ENCODE measurements at regions not wholly inside any gene's neighbourhood (a gene's known extent, or its start where the extent isn't known, plus 50 kb on each side); places are given as distances from the start of the nearest gene placed in this dataset.

DNA sequence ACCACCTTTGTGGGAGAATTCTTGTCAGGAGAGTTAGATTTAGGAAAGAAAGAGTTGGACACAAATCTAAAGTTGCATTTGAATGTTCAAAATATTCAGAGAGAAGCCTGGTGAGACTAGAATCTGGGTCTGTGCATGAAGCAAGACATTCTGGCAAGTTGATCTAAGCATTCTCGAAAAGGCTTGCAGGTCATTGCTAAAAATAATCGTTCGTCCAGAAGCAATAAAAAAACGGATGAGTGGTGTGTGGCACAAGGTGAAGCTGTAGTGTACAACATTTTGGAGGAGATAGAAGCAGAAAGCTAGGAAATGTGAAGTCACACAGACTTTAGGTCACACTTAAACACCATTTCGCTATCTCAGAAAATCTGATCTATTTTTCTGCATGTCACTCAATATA lies 114.9 kb upstream of the IFNGR1 start:
- H3K9me3 ChIP-seq, result no peaks in the 10 kb centered on the region
- H3K27me3 ChIP-seq, result peaks cover 0 to 3% (median 0%) of the 10 kb centered on the region in 7 donors
- intact Hi-C loops (cut with DNase I), result loop anchor here in 1 of 10 donors (10.0 kb wide), 1 partner anchor 81 kb away; no protein-coding TSS in a partner anchor
- no peak overlapping the region for H3K4me3 ChIP-seq
- TF ChIP-seq, protein P1, sequence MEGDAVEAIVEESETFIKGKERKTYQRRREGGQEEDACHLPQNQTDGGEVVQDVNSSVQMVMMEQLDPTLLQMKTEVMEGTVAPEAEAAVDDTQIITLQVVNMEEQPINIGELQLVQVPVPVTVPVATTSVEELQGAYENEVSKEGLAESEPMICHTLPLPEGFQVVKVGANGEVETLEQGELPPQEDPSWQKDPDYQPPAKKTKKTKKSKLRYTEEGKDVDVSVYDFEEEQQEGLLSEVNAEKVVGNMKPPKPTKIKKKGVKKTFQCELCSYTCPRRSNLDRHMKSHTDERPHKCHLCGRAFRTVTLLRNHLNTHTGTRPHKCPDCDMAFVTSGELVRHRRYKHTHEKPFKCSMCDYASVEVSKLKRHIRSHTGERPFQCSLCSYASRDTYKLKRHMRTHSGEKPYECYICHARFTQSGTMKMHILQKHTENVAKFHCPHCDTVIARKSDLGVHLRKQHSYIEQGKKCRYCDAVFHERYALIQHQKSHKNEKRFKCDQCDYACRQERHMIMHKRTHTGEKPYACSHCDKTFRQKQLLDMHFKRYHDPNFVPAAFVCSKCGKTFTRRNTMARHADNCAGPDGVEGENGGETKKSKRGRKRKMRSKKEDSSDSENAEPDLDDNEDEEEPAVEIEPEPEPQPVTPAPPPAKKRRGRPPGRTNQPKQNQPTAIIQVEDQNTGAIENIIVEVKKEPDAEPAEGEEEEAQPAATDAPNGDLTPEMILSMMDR (IDR thresholded peaks at IDR 0.05), result no peak
- ATAC-seq (peak in 7 of 8 donors; percentile 28 to 88 (median 72)), DNase-seq (no peak)
- H3K4me1 ChIP-seq, result peaks cover 0 to 11% (median 0%) of the 10 kb centered on the region in 9 donors
- 52 to 55% methylated on average over 5 of the region's 5 CpGs for WGBS, 2 donors
- H3K27ac ChIP-seq, result no peak overlapping the region
- no peaks in the 10 kb centered on the region for H3K36me3 ChIP-seq

DNA sequence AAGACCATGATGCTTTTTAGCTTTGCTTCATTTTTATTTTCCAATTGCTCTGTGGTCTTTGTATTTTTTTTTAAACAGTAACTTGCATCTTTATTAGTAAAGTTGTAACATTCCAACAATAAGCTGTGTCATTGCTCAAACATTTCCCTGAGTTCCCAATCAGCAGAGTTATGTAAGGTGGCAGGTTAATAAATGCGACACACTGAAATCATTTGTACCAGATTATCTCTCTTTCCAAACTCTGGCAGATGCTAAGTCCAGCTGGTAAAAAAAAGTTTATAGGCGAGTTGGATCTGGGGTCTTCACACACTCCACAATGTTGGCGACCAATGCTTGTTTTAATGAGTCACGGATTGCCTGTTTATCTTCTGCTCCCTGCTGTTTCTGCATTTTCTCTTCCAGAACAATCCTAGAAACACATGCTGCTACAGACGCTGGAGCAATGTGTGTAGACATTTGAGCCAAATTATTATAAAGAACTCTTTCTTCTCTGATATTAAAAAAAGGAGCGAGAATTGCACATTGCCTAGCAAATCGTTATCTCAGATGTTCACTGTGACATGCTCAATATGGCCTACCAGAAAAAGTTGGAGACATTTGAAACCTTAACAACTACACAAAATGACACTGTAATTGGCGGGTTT lies 113.6 kb upstream of the IFNGR1 start:
- intact Hi-C loops (cut with DNase I), result loop anchor here in 1 of 10 donors (10.0 kb wide), 1 partner anchor 82 kb away; no protein-coding TSS in a partner anchor
- Histone ChIP-seq H3K36me3 (no peaks in the 10 kb centered on the region), H3K27ac (peak overlapping the region in 1 of 10 donors; percentile 34), H3K27me3 (peaks cover 0 to 3% (median 0%) of the 10 kb centered on the region in 7 donors), H3K9me3 (no peaks in the 10 kb centered on the region), H3K4me1 (peaks cover 0 to 11% (median 0%) of the 10 kb centered on the region in 9 donors), H3K4me3 (no peak overlapping the region)
- 61 to 72% methylated on average over 8 of the region's 8 CpGs for WGBS, 2 donors
- TF ChIP-seq, protein P1 (IDR thresholded peaks at IDR 0.05), result no peak
- peak in 7 of 8 donors; percentile 76 to 92 (median 88) for ATAC-seq
- peak in 1 of 2 donors; percentile 19 for DNase-seq

DNA sequence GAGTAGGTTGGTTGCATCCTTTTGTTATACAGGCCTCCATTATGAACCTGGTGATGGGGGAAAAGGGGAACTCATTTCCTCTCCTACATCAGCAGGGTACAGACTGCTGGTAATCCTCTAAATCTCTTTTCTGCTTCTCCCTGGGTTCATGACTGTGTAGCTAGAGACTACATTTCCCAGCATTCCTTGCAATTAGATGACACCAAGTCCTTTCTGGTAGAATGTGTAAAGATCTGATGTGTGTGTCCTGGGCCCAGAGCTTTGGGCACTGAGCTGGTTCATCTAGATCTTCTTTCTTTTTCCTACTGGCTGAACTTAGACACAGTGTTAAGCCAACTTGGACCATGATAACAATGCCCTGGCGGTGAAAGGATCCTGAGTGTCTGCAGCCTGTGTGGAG lies 104.7 kb upstream of the IFNGR1 start:
- Histone ChIP-seq H3K4me3 (no peak overlapping the region), H3K4me1 (no peaks in the 10 kb centered on the region), H3K9me3 (no peaks in the 10 kb centered on the region), H3K27me3 (no peaks in the 10 kb centered on the region), H3K36me3 (no peaks in the 10 kb centered on the region), H3K27ac (no peak overlapping the region)
- no peak for ATAC-seq
- TF ChIP-seq, protein P1 (IDR thresholded peaks at IDR 0.05), result no peak
- DNase-seq, result no peak
- WGBS, 2 donors, result 54 to 100% methylated on average over 1 of the region's 1 CpG
- intact Hi-C loops (cut with DNase I), result no loop called here

DNA sequence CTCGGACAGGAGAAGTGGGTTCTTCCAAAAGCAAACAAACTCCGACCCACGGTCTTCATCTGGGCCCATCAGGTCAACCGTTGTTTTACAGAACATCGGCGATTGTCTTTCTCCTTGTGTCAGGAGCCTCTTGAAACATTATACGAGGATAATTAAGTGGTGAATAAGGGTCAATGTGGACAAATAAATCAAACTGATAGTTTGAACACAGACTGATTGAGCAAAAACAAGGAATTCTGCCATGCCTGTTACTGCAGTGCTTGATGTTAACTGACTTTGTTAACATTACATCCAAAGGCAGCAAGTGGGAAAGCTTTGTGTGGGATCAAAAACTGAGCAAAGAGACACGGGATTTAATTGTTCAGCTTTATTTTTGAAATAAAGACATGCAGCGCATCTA lies 101.1 kb upstream of the IFNGR1 start:
- intact Hi-C loops (cut with DNase I), result no loop called here
- Histone ChIP-seq H3K36me3 (no peaks in the 10 kb centered on the region), H3K4me3 (no peak overlapping the region), H3K27me3 (no peaks in the 10 kb centered on the region), H3K4me1 (no peaks in the 10 kb centered on the region), H3K27ac (no peak overlapping the region), H3K9me3 (no peaks in the 10 kb centered on the region)
- TF ChIP-seq, protein P1 (IDR thresholded peaks at IDR 0.05), result no peak
- DNase-seq, result no peak
- WGBS, 2 donors, result 82 to 93% methylated on average over 9 of the region's 9 CpGs
- no peak for ATAC-seq
